NK-92 treated with Interleukin-12 subunit alpha and Interleukin-12 subunit beta, amount 100 ng/mL, for 24 hours (cell line): ENCODE measurements at regions not wholly inside any gene's neighbourhood (a gene's known extent, or its start where the extent isn't known, plus 50 kb on each side); places are given as distances from the start of the nearest gene placed in this dataset.
"Not testable (repeated sequence)": the region's sequence is repeated elsewhere in the genome, so short reads cannot be mapped to it uniquely, and the experiment has no call there.

Experiments used
- DNase-seq: peaks from one replicate; lab custom pipeline; 2025; lab: John Stamatoyannopoulos, UW

- DNase-seq = no peak
Measured at GRCh38 chr12:17695495-17695894, 394.5 kb downstream of the RERGL start.

- no peak for DNase-seq
Measured at GRCh38 chr12:17691369-17691768, 398.6 kb downstream of the RERGL start.

- DNase-seq = no peak
Measured at GRCh38 chr12:17680220-17680619, 409.8 kb downstream of the RERGL start.

- DNase-seq = no peak
Measured at GRCh38 chr12:17666641-17667324, 423.2 kb downstream of the RERGL start.

GRCh38 chr12:17665839-17666238, 424.2 kb downstream of the RERGL start:
- no peak for DNase-seq

GRCh38 chr12:17661250-17661649, 428.7 kb downstream of the RERGL start:
- DNase-seq = no peak

GRCh38 chr12:17652436-17652835, 437.6 kb downstream of the RERGL start:
- no peak for DNase-seq

GRCh38 chr12:17642340-17642650, 447.7 kb downstream of the RERGL start:
- no peak for DNase-seq

- DNase-seq = no peak
Measured at GRCh38 chr12:17640615-17641014, 449.4 kb downstream of the RERGL start.

- DNase-seq = no peak
Measured at GRCh38 chr12:17618831-17619230, 471.2 kb downstream of the RERGL start.

GRCh38 chr12:17609701-17610100, 480.3 kb downstream of the RERGL start:
- no peak for DNase-seq

GRCh38 chr12:17609153-17609552, 480.8 kb downstream of the RERGL start:
- DNase-seq = no peak

- DNase-seq = no peak
Measured at GRCh38 chr12:17595111-17595510, 494.9 kb downstream of the RERGL start.

- DNase-seq = no peak
Measured at GRCh38 chr12:17593715-17594406, 496.1 kb downstream of the RERGL start.

- DNase-seq = no peak
Measured at GRCh38 chr12:17592472-17592871, 497.5 kb downstream of the RERGL start.

- no peak for DNase-seq
Measured at GRCh38 chr12:17591005-17591681, 498.9 kb downstream of the RERGL start.

GRCh38 chr12:17588968-17589367, 501.0 kb downstream of the RERGL start:
- DNase-seq = no peak

- DNase-seq = no peak
Measured at GRCh38 chr12:17579205-17580026, 510.6 kb downstream of the RERGL start.

- DNase-seq = no peak
Measured at GRCh38 chr12:17577405-17577804, 512.6 kb downstream of the RERGL start.

- DNase-seq = no peak
Measured at GRCh38 chr12:17572250-17572649, 517.7 kb downstream of the RERGL start.

- DNase-seq = no peak
Measured at GRCh38 chr12:17571047-17571446, 518.9 kb downstream of the RERGL start.

- not testable (repeated sequence) for DNase-seq
Measured at GRCh38 chr12:17564630-17565029, 525.4 kb downstream of the RERGL start.
